ENCODE measurements at regions not wholly inside any gene's neighbourhood (a gene's known extent, or its start where the extent isn't known, plus 50 kb on each side); places are given as distances from the start of the nearest gene placed in this dataset.

DNA sequence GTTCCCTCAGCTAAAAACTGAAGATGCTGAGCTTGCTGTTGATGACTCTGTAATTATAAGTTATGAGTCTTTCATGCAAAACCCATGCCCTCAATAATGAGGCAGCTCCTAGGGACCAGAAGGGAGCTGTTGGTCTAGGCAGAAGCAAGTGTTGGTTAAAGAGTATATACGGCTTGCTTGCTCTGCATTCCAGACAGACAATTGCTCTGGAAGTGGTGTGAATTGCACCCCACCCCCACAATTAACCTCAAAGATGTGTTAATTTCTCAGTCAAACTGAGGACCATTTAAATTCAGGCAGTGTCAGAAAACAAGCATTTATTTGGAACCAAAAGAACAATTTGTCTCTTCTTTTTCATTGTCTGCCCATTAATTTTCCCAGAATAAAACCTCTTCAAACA lies 163.5 kb upstream of the EOMES start:
- H3K27me3 Mint-ChIP-seq, result peaks cover 54% of the 10 kb centered on the region
- DNase-seq (ENCODE audit: extremely low spot score, unreplicated experiment), result no peak
- no peak overlapping the region for H3K27ac Mint-ChIP-seq
- TF ChIP-seq, protein P1, sequence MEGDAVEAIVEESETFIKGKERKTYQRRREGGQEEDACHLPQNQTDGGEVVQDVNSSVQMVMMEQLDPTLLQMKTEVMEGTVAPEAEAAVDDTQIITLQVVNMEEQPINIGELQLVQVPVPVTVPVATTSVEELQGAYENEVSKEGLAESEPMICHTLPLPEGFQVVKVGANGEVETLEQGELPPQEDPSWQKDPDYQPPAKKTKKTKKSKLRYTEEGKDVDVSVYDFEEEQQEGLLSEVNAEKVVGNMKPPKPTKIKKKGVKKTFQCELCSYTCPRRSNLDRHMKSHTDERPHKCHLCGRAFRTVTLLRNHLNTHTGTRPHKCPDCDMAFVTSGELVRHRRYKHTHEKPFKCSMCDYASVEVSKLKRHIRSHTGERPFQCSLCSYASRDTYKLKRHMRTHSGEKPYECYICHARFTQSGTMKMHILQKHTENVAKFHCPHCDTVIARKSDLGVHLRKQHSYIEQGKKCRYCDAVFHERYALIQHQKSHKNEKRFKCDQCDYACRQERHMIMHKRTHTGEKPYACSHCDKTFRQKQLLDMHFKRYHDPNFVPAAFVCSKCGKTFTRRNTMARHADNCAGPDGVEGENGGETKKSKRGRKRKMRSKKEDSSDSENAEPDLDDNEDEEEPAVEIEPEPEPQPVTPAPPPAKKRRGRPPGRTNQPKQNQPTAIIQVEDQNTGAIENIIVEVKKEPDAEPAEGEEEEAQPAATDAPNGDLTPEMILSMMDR (conservative IDR thresholded peaks at IDR 0.05), result no peak
- no peaks in the 10 kb centered on the region for H3K36me3 Mint-ChIP-seq
- no peaks in the 10 kb centered on the region for H3K4me1 Mint-ChIP-seq (ENCODE audit: unreplicated experiment)
- no peak overlapping the region for H3K4me3 Mint-ChIP-seq
- H3K9me3 Mint-ChIP-seq, result no peaks in the 10 kb centered on the region

DNA sequence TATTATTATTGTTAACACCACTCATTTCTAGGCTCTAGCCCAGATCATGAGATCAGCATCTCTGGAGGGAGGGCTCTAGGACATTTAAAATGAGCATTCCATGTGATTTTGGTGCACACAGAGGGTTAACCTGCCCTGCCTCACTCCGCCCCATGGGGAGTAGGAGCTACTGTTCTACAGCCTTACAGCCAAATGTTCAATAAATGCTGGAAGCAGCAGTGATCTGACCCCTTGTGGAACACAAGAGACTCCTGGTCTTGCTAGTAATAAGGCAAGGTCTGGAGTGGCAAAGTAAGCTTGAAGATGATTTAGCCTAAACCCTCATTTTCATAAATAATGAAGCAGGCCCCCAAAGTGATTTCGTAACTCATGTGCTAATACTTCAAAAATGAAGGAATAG lies 166.4 kb upstream of the EOMES start:
- Mint-ChIP-seq H3K27ac (no peak overlapping the region), H3K4me1 (ENCODE audit: unreplicated experiment) (no peaks in the 10 kb centered on the region), H3K27me3 (peaks cover 50% of the 10 kb centered on the region), H3K36me3 (no peaks in the 10 kb centered on the region), H3K4me3 (no peak overlapping the region), H3K9me3 (no peaks in the 10 kb centered on the region)
- TF ChIP-seq, protein P1 (conservative IDR thresholded peaks at IDR 0.05), result no peak
- DNase-seq (ENCODE audit: extremely low spot score, unreplicated experiment), result no peak

DNA sequence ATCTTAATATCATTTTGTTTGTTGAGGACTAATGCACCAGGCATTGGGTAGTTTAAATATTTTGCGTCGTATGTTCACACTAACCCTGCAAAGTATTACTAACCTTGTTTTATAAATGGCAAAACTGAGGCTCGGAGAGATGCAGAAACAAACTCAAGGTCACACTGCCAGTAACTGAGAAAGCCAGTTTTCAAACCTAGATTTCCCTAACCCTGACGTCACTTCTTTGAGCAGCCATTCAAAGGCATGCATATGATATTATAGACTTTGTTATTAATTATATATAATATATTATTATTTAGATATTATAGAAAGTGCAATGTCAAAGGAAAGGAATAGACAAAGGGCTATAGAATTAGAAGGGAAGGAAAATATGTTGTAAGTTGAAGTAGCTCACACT lies 167.6 kb upstream of the EOMES start:
- H3K27me3 Mint-ChIP-seq, result peaks cover 49% of the 10 kb centered on the region
- H3K36me3 Mint-ChIP-seq, result no peaks in the 10 kb centered on the region
- H3K4me1 Mint-ChIP-seq (ENCODE audit: unreplicated experiment), result no peaks in the 10 kb centered on the region
- TF ChIP-seq, protein P1 (conservative IDR thresholded peaks at IDR 0.05), result no peak
- H3K9me3 Mint-ChIP-seq, result no peaks in the 10 kb centered on the region
- no peak overlapping the region for H3K4me3 Mint-ChIP-seq
- no peak overlapping the region for H3K27ac Mint-ChIP-seq
- DNase-seq (ENCODE audit: extremely low spot score, unreplicated experiment), result no peak

DNA sequence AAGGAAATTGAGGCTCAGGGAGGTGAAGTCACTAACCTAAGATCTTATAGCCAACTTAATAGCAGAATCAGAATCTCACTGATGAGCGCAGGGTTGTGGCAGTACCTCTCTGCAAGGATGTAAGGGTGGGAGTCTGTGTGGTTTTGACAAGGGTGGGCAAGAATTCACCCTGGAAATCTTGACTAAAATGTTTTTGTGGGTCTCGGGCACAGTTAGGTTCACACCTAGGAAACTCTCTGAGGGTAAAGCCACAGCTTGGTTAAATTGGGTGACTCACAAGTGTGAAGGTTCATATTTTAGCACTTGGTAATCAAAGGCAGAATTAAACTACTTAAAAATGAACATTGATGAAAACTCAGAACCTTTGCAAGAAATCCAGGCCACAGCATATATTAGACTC lies 178.2 kb upstream of the EOMES start:
- H3K9me3 Mint-ChIP-seq, result no peaks in the 10 kb centered on the region
- no peaks in the 10 kb centered on the region for H3K36me3 Mint-ChIP-seq
- no peaks in the 10 kb centered on the region for H3K4me1 Mint-ChIP-seq (ENCODE audit: unreplicated experiment)
- no peak for DNase-seq (ENCODE audit: extremely low spot score, unreplicated experiment)
- no peak overlapping the region for H3K4me3 Mint-ChIP-seq
- TF ChIP-seq, protein P1 (conservative IDR thresholded peaks at IDR 0.05), result no peak
- peaks cover 4% of the 10 kb centered on the region for H3K27me3 Mint-ChIP-seq
- no peak overlapping the region for H3K27ac Mint-ChIP-seq

DNA sequence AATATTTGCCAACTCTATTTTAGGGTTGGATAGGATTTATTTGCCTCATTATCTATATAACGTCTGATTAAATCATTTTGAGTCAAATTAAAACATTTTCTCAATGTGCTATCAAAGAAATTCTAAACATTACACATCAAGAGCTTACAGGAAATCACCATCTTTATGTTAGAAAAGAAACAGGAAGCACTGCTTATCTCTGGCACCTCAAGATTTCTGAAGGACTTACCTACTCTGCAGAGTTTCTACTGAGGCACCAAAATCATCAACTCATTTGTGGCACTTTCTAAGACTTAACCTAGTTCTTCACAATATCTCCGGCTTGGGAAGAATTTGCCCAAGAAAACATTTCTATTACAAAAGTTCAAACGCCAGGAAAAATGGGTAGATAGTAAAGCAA lies 181.3 kb upstream of the EOMES start:
- no peak for DNase-seq (ENCODE audit: extremely low spot score, unreplicated experiment)
- Mint-ChIP-seq H3K27me3 (no peaks in the 10 kb centered on the region), H3K27ac (no peak overlapping the region)

More for the DNA sequence above, 181.3 kb upstream of the EOMES start:
- no peak overlapping the region for H3K4me3 Mint-ChIP-seq
- no peaks in the 10 kb centered on the region for H3K4me1 Mint-ChIP-seq (ENCODE audit: unreplicated experiment)
- TF ChIP-seq, protein P1 (conservative IDR thresholded peaks at IDR 0.05), result no peak
- no peaks in the 10 kb centered on the region for H3K36me3 Mint-ChIP-seq
- H3K9me3 Mint-ChIP-seq, result no peaks in the 10 kb centered on the region
